SK-N-MC (cell line): ENCODE measurements at regions not wholly inside any gene's neighbourhood (a gene's known extent, or its start where the extent isn't known, plus 50 kb on each side); places are given as distances from the start of the nearest gene placed in this dataset.

Experiments used
- EZH2 ChIP-seq: fragments of 200-600 bp; sonication (generic); IDR thresholded peaks from one replicate; pipeline ENCODE4 v1.6.1; 2017; ENCODE audit warnings: antibody characterized with exemption
- POLR2AphosphoS5 ChIP-seq: IDR thresholded peaks from 2 replicates; pipeline ENCODE4 v1.6.1; 2012; ENCODE audit warnings: mild to moderate bottlenecking, low read depth, low read length, borderline replicate concordance

- no peak for TF ChIP-seq EZH2
- no peak for TF ChIP-seq POLR2AphosphoS5
These were observed 92.7 kb downstream of the CARTPT start for GRCh38 chr5:71811779-71812178.
